ENCODE measurements at regions not wholly inside any gene's neighbourhood (a gene's known extent, or its start where the extent isn't known, plus 50 kb on each side); places are given as distances from the start of the nearest gene placed in this dataset.
A peak's percentile ranks its signal among the peaks of the same experiment; 100 is the strongest.

DNA sequence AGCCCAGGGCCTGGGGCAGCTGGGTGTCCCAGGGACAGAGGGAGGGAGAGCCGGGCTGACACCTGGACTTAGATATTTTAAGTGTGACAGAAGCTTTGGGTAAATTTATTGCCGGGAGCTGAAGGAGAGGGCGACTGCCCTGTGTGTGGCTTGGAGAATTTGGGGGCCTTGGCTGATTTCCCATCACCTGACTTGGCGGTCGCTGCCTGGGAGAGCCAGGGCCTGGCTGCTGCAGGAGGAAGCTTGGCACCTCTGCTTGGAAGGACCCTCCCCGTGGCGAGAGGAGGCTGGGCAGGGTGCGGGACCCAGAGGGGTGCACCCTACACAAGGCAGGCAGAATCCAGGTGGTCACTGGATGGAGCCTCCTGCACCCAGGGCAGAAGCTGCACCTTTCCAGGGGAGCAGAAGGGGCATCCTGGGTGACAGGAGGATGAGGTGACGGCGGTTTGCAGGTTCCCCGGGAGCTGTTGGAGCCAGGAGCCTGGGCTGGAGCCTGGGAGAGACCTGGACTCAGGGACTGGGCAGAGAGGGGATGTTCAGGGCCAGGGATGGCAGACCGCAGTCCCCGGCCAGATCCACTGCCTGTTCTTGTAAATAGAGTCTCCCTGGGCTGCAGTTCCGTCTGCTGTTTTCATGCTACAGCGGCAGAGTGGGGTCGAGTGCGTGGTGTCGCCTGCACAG lies 72.0 kb downstream of the RGS12 start:
- no peak for DNase-seq

DNA sequence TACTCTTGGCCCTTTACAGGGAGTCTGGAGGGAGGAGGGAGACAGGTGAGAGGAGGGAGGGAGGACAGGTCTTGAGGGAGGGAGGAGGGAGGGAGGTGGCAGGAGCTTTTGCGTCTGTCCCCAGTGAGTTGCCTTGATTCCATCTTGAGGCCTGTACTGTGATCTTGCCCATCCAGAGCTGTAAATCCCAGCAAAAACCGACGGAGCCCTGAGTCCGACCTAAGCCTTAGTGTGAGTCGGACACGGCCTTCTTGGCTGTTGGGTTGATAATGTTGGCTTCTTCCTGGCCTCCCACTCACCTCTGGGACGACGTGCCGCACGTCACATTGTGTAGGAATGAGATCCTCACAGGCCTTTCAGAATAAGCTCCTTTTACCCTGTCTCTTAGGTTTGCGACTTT lies 72.5 kb downstream of the RGS12 start:
- DNase-seq, result no peak

GRCh38 chr4:3365871-3366842 lies 73.3 kb downstream of the RGS12 start:
- no peak for DNase-seq

DNA sequence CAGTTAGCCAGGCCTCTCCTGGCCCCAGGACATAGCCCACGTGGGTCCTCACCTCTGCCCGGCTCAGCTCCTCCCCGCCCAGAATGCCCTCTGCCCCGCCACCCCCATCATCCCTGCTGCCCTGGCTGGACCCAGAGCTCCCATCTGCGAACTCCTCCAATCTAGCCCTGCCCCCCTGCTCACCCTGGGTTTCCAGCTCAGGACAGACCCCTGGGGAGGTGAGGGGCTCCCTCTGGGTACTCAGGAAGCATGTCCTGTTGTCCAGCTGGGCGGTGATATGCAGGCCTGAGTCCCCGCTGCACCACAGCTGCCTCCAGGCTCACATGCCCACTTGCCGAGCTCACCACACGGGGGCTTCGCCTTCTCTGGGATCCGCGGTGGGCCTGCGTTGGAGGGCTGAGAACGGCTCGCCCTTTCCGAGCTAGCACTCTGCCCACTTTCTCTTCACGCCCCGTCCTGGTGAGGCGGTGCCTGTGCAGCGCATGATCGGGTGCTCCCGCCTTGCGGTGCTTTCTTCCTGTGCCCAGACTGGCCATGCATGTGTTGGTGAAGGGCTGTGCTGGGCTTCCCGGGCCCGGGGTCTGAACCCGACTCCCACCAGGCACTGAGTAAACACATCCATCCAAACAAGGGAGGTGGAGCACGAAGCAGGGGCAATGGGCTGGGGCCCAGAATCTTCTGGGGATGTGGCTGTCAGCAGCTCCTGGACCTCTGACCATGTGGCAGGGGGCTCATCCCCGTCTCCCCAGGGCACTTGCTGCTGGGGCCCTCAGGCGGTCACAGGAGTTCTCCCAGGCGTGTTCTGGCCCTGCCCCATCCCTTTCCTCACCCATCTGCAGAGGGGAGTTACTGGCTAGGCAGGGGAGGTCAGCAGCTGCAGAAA lies 74.3 kb downstream of the RGS12 start:
- no peak for DNase-seq

- DNase-seq, result no peak
Observed at GRCh38 chr4:3367866-3368265, 73.9 kb upstream of the HGFAC start.

GRCh38 chr4:3368334-3368733 lies 73.4 kb upstream of the HGFAC start:
- no peak for DNase-seq

GRCh38 chr4:3368841-3369760 lies 72.7 kb upstream of the HGFAC start:
- DNase-seq, result no peak

DNA sequence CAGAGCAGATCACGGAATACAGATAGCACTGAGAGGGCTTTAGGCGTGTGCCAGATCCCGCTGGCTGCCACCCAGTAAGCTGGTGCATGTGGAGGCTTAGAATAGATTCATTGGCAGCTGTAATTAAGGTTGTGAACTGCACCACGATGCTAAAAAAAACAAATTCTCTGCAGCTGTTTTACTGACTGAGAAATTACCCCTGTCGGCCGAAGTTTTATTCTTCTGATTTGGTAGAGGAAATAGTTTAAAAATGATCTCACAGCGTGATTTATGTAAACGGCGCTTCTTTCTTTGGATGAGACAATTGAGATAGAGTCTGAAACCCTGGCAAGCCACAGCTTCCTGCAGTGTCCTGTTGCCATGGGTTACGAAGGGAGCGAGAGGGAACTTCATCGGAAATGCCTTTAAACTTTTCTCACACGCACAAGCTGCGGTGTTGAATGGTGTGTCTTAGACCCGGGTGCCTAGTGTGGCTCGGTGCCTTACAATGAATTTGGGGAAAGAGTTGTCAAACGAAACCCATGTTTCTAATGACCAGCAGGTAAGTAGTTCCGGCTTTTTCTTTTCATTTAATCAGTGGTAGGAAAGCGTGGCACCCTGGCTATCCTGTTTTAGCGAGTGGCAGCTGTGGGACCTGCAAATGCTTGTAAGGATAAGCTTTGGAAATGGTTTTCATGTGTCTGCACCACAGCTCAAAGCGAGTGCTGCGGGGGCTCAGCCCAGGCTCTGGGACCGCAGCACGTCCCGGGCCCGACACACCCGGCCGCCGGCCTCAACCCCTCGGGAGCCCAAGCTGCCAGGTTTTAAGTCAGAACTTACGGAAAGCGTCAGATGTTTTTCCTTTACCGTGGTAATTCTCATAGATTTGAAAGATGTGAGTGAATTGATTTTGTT lies 71.7 kb upstream of the HGFAC start:
- DNase-seq, result peak; percentile 60

- DNase-seq, result peak; percentile 65
Observed at GRCh38 chr4:3371033-3372001, 70.5 kb upstream of the HGFAC start.

GRCh38 chr4:3372264-3372932 lies 69.4 kb upstream of the HGFAC start:
- DNase-seq, result no peak

- no peak for DNase-seq
Observed at GRCh38 chr4:3372933-3373465, 68.8 kb upstream of the HGFAC start.

DNA sequence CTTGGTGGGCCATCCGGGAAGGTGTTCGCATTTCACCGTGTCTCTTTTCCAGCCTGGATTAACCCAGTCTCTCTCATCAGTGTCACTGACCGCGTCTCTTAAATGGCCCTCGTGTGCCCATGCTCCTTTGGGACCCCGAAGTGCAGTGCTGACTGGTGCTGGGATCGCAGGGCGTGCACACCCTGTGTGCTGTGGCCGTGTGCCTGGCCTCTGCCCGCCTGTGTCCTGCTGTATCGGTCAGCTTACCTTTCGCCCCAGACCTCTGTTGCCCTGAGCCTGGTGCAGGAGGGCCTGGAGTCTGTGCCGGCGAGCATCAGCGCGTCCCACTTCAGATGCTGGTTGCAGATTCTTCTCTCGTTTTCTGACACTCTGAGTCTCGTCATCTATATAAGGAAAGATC lies 68.3 kb upstream of the HGFAC start:
- no peak for DNase-seq

- DNase-seq, result no peak
Observed at GRCh38 chr4:3374011-3374645, 67.6 kb upstream of the HGFAC start.

- no peak for DNase-seq
Observed at GRCh38 chr4:3374667-3375066, 67.1 kb upstream of the HGFAC start.

- no peak for DNase-seq
Observed at GRCh38 chr4:3375688-3376087, 66.1 kb upstream of the HGFAC start.

DNA sequence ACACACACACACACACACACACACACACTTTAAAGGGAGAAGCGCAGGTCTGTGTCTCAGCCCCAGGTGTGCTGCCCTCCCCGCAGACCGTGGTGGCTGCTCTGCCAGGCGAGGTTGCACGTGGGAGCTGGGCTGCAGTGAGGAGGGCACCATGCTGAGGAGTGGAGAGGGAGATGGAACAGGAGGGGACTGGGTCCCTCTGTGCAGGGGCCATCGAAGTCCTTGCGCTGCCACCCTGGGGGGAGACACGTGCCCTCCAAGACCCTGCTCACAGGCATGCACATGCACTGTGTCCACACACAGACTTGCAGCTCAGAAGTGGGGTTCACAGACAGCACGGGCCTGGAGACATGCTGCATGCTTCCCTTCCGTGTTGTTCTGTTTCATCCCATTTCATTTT lies 65.5 kb upstream of the HGFAC start:
- no peak for DNase-seq

- no peak for DNase-seq
Observed at GRCh38 chr4:3377557-3377956, 64.2 kb upstream of the HGFAC start.

Data from renal pelvis (tissue), 1 donor.